GM12878 (cell line): ENCODE measurements at regions not wholly inside any gene's neighbourhood (a gene's known extent, or its start where the extent isn't known, plus 50 kb on each side); places are given as distances from the start of the nearest gene placed in this dataset.

Experiments used
- ATAC-seq: fragments of 200-7000 bp; cut with Tn5 transposase; 3 replicates; pipeline ENCODE4 v1.9.1; 2020; ENCODE audit warnings: mild to moderate bottlenecking, moderate library complexity
- BruUV-seq: library from RNA; stranded (reverse); fragments of 400-500 nt; replicated peaks from 2 replicates; lab custom pipeline; 2021; lab: Mats Ljungman, UMichigan
- CTCF ChIA-PET: fragments of 300-600 bp; sonication (Branson Sonifier 250); formaldehyde crosslinking; extraction: SDS; loops from one replicate; lab custom pipeline; 2021; ENCODE audit warnings: inconsistent platforms; lab: Yijun Ruan, JAX
- POLR2A ChIA-PET: fragments of 350-600 bp; formaldehyde crosslinking; extraction: SDS; loops from one replicate; lab custom pipeline; 2021; ENCODE audit warnings: inconsistent platforms; lab: Charles Lee
- RAD21 ChIA-PET: fragments of 300-600 bp; sonication (Branson Sonifier 250); formaldehyde crosslinking; loops from one replicate; lab custom pipeline; 2023; ENCODE audit warnings: antibody characterized with exemption; ENCODE audit not compliant: unreplicated experiment; lab: Charles Lee
- SMC1A ChIA-PET: fragments of 300-600 bp; sonication (Branson Sonifier 250); formaldehyde crosslinking; loops from one replicate; lab custom pipeline; 2023; ENCODE audit not compliant: unreplicated experiment, uncharacterized antibody; lab: Charles Lee
- DNase-seq: peaks from one replicate; pipeline ENCODE4 v3.0.0-alpha.2; 2011; ENCODE audit warnings: low read depth, low spot score
- FAIRE-seq: peaks from 3 replicates; lab custom pipeline; 2011; peaks lifted over from hg19 to GRCh38; lab: Jason Lieb, UNC
- H2AFZ ChIP-seq: 2 replicates; pipeline ENCODE4 v1.6.0; 2011; ENCODE audit warnings: low read depth, low read length, control low read depth; ENCODE audit not compliant: control insufficient read depth
- H3K27ac ChIP-seq: 2 replicates; pipeline ENCODE4 v1.5.1; 2011; ENCODE audit warnings: control low read depth; ENCODE audit not compliant: control insufficient read depth, insufficient read depth
- H3K27me3 ChIP-seq, 2 experiments: replicated peaks in 1 of 2; 2 replicates each; pipeline versions ENCODE4 v1.6.0 to v1.6.1; 2011; ENCODE audit warnings: low read length in 1 of 2; ENCODE audit not compliant: control insufficient read depth in 2 of 2, insufficient read depth in 2 of 2
- H3K36me3 ChIP-seq, 2 experiments: 2 replicates each; pipeline ENCODE4 v1.5.1; 2011; ENCODE audit warnings: low read length in 1 of 2; ENCODE audit not compliant: control insufficient read depth in 2 of 2, insufficient read depth in 2 of 2
- H3K4me1 ChIP-seq: 2 replicates; pipeline ENCODE4 v1.6.1; 2011; ENCODE audit warnings: mild to moderate bottlenecking, low read length, moderate library complexity, mixed read lengths; ENCODE audit not compliant: control insufficient read depth, insufficient read depth
- H3K4me2 ChIP-seq: 2 replicates; pipeline ENCODE4 v1.6.0; 2011; ENCODE audit warnings: control low read depth; ENCODE audit not compliant: control insufficient read depth, insufficient read depth
- H3K4me3 ChIP-seq: fragments of 200-600 bp; sonication (generic); 2 replicates; pipeline ENCODE4 v1.5.1; 2016
- H3K79me2 ChIP-seq: 2 replicates; pipeline ENCODE4 v1.6.0; 2011; ENCODE audit warnings: low read length; ENCODE audit not compliant: control insufficient read depth, insufficient read depth
- H3K9ac ChIP-seq: 2 replicates; pipeline ENCODE4 v1.8.0; 2011; ENCODE audit warnings: low read length, control low read depth, mixed read lengths; ENCODE audit not compliant: control insufficient read depth, insufficient read depth
- H3K9me3 ChIP-seq: replicated peaks from 3 replicates; pipeline ENCODE4 v1.5.1; 2011; ENCODE audit warnings: mild to moderate bottlenecking, low read length; ENCODE audit not compliant: control insufficient read depth, insufficient read depth
- H4K20me1 ChIP-seq: 2 replicates; pipeline ENCODE4 v1.6.0; 2011; ENCODE audit not compliant: control insufficient read depth, insufficient read depth
- BRCA1 ChIP-seq: IDR thresholded peaks from 2 replicates; pipeline ENCODE4 v1.6.1; 2011; ENCODE audit warnings: low read depth, low read length, improper control_type of control experiment
- ELK1 ChIP-seq: IDR thresholded peaks from 2 replicates; pipeline ENCODE4 v1.6.1; 2012; ENCODE audit warnings: low read depth, low read length, improper control_type of control experiment
- POLR2A ChIP-seq: IDR thresholded peaks from 2 replicates; pipeline ENCODE4 v1.6.1; 2011; ENCODE audit warnings: low read depth, mild to moderate bottlenecking, low read length
- REST ChIP-seq: IDR thresholded peaks from 2 replicates; pipeline ENCODE4 v1.6.1; 2012; ENCODE audit warnings: mild to moderate bottlenecking, low read depth, low read length
- ZNF24 ChIP-seq: fragments of 450-650 bp; IDR thresholded peaks from 2 replicates; pipeline ENCODE4 v1.6.1; 2017; ENCODE audit warnings: antibody characterized with exemption, mild to moderate bottlenecking
- ZNF384 ChIP-seq: IDR thresholded peaks from 2 replicates; pipeline ENCODE4 v1.6.1; 2012; ENCODE audit warnings: low read depth, mild to moderate bottlenecking, low read length, improper control_type of control experiment, borderline replicate concordance
- WGBS: methylation state at CpG from one replicate; pipeline ENCODE4 v1.1.6; 2016; ENCODE audit warnings: low lambda C conversion rate; ENCODE audit not compliant: insufficient replicate concordance, insufficient coverage; ENCODE audit errors: missing lambda C conversion rate; 5-methylcytosine and 5-hydroxymethylcytosine counted together
- in situ Hi-C: fragments of 300-500 bp; cut with MboI; formaldehyde crosslinking; loops from 9 replicates; pipeline ENCODE4 v1.14.3; 2018; ENCODE audit warnings: mixed read lengths
- intact Hi-C: fragments of 100-400 bp; cut with micrococcal nuclease; formaldehyde crosslinking; loops from one replicate; pipeline ENCODE4 v1.14.2; 2022; ENCODE audit not compliant: unreplicated experiment

- Histone ChIP-seq H3K9ac (no peak overlapping the region), H3K27ac (no peak overlapping the region), H3K79me2 (no peaks in the 10 kb centered on the region), H3K36me3 (no peaks in the 10 kb centered on the region), H3K4me2 (no peak overlapping the region), H4K20me1 (no peaks in the 10 kb centered on the region), H3K9me3 (no peaks in the 10 kb centered on the region), H3K27me3 (no peaks in the 10 kb centered on the region), H2AFZ (no peak overlapping the region), H3K4me3 (no peak overlapping the region), H3K4me1 (no peaks in the 10 kb centered on the region)
- no peak for TF ChIP-seq BRCA1
- TF ChIP-seq ELK1, result no peak
- no peak for TF ChIP-seq ZNF24
- no peak for TF ChIP-seq POLR2A
- TF ChIP-seq ZNF384, result no peak
- TF ChIP-seq REST, result no peak
- POLR2A ChIA-PET, result no interaction called here
- in situ Hi-C loops, result no loop called here
- no peak for DNase-seq
- BruUV-seq, result no TSS peak
- intact Hi-C loops, result no loop called here
- RAD21 ChIA-PET, result no interaction called here
- FAIRE-seq, result no peak
- WGBS, result 21% methylated on average over 3 of the region's 3 CpGs
- CTCF ChIA-PET, result interaction anchor here (0.6 kb wide), 1 partner anchor 65 kb away, joined by 3 read pairs; no protein-coding TSS in a partner anchor
- SMC1A ChIA-PET, result interaction anchor here (1.9 kb wide), 1 partner anchor 15 kb away, joined by 4 read pairs; no protein-coding TSS in a partner anchor
- ATAC-seq, result no peak
Observed at GRCh38 chr5:39762761-39763160, 338.0 kb upstream of the DAB2 start.
